Adrenal gland (tissue), 9 donors: ENCODE measurements at regions not wholly inside any gene's neighbourhood (a gene's known extent, or its start where the extent isn't known, plus 50 kb on each side); places are given as distances from the start of the nearest gene placed in this dataset.

Experiments
- DNase-seq, 7 donors: peaks; one replicate each; pipeline ENCODE4 v3.0.0-alpha.2; 2019 to 2020
- H3K27ac ChIP-seq, 5 donors: fragments of 200-600 bp; sonication (generic) in 4 of 5; 1 replicate in 3 of 5; 2 replicates in 2 of 5; pipeline versions ENCODE4 v1.5.1 to v1.8.0; 2016 to 2020; ENCODE audit warnings: mild to moderate bottlenecking in 1 of 5
- H3K27me3 ChIP-seq: fragments of 200-600 bp; 2 replicates; pipeline ENCODE4 v1.8.0; 2021
- H3K36me3 ChIP-seq, 2 donors: fragments of 200-600 bp; replicated peaks in 1 of 2; 1 replicate in 1 of 2; 2 replicates in 1 of 2; pipeline versions ENCODE4 v1.5.1 to v1.8.0; 2018 to 2022
- H3K4me1 ChIP-seq, 2 donors: fragments of 200-600 bp; replicated peaks in 1 of 2; 1 replicate in 1 of 2; 2 replicates in 1 of 2; pipeline versions ENCODE4 v1.5.1 to v1.8.0; 2018 to 2021
- H3K4me3 ChIP-seq, 4 donors: fragments of 200-600 bp; sonication (generic) in 3 of 4; one replicate each; pipeline ENCODE4 v1.5.1; 2016 to 2018
- H3K9me3 ChIP-seq, 3 donors: fragments of 200-600 bp; sonication (generic) in 1 of 3; replicated peaks in 1 of 3; 1 replicate in 2 of 3; 2 replicates in 1 of 3; pipeline versions ENCODE4 v1.5.1 to v1.8.0; 2016 to 2021
- CTCF ChIP-seq, 6 experiments: fragments of 450-650 bp in 4 of 6; fragments of 200-600 bp in 2 of 6; sonication (generic) in 1 of 6; IDR thresholded peaks; 1 replicate in 5 of 6; 2 replicates in 1 of 6; pipeline versions ENCODE4 v1.5.1 to v1.8.0; 2016 to 2021; ENCODE audit warnings: antibody characterized with exemption in 6 of 6, mild to moderate bottlenecking in 2 of 6, moderate library complexity in 1 of 6
- POLR2A ChIP-seq, 2 donors: fragments of 450-650 bp; IDR thresholded peaks; one replicate each; pipeline ENCODE4 v1.6.1; 2017; ENCODE audit warnings: antibody characterized with exemption in 2 of 2, mild to moderate bottlenecking in 2 of 2, moderate library complexity in 1 of 2
- WGBS, 4 donors: extraction: QIAGEN DNeasy Blood & Tissue Kit in 2 of 4; methylation state at CpG; one replicate each; pipeline versions ENCODE4 v1.1.5 to v1.1.7; 2013 to 2017; 5-methylcytosine and 5-hydroxymethylcytosine counted together
- intact Hi-C, 2 donors: fragments of 100-400 bp; cut with DNase I; formaldehyde crosslinking; loops; one replicate each; pipeline versions ENCODE4 v1.14.1 to v1.15.0; 2022 to 2023
- donor health status: healthy with polysubstance abuse.
- donor health status: Bipolar disorder and iron deficiency.
- donor health status: DM: yes; HTN: yes; CAD: no.
- donor health status: DM: no; HTN: no; CAD: no.
- donor health status: DM: no; HTN: no; CAD: no.

- no peaks in the 10 kb centered on the region for H3K27me3 ChIP-seq
- no peak for DNase-seq
- intact Hi-C loops, result no loop called here
- H3K36me3 ChIP-seq, result no peaks in the 10 kb centered on the region
- no peaks in the 10 kb centered on the region for H3K4me1 ChIP-seq
- TF ChIP-seq POLR2A (IDR thresholded peaks at IDR 0.05), result no peak
- no peak for TF ChIP-seq CTCF (IDR thresholded peaks at IDR 0.05)
- no peak overlapping the region for H3K4me3 ChIP-seq
- no peaks in the 10 kb centered on the region for H3K9me3 ChIP-seq
- 74 to 82% (median 77%) methylated on average over 3 of the region's 3 CpGs for WGBS, 4 donors
- no peak overlapping the region for H3K27ac ChIP-seq
Observed at GRCh38 chr10:9654261-9654660, 1363.4 kb upstream of the CELF2 start.

- H3K27ac ChIP-seq, result no peak overlapping the region
- H3K4me1 ChIP-seq, result no peaks in the 10 kb centered on the region
- H3K9me3 ChIP-seq, result no peaks in the 10 kb centered on the region
- no peak for TF ChIP-seq POLR2A (IDR thresholded peaks at IDR 0.05)
- no peak for TF ChIP-seq CTCF (IDR thresholded peaks at IDR 0.05)
- H3K27me3 ChIP-seq, result no peaks in the 10 kb centered on the region
- DNase-seq, result no peak
- H3K36me3 ChIP-seq, result no peaks in the 10 kb centered on the region
- intact Hi-C loops, result no loop called here
- no peak overlapping the region for H3K4me3 ChIP-seq
Observed at GRCh38 chr10:9656386-9656785, 1361.3 kb upstream of the CELF2 start.

GRCh38 chr10:9656996-9657395, 1360.7 kb upstream of the CELF2 start:
- Histone ChIP-seq H3K4me1 (no peaks in the 10 kb centered on the region), H3K4me3 (no peak overlapping the region), H3K9me3 (no peaks in the 10 kb centered on the region), H3K27ac (no peak overlapping the region), H3K36me3 (no peaks in the 10 kb centered on the region), H3K27me3 (no peaks in the 10 kb centered on the region)
- DNase-seq, result no peak
- no peak for TF ChIP-seq POLR2A (IDR thresholded peaks at IDR 0.05)
- TF ChIP-seq CTCF (IDR thresholded peaks at IDR 0.05), result no peak
- intact Hi-C loops, result no loop called here
- 37 to 74% (median 50%) methylated on average over 1 of the region's 1 CpG for WGBS, 4 donors

GRCh38 chr10:9657530-9657929, 1360.1 kb upstream of the CELF2 start:
- WGBS, 4 donors, result 48 to 74% (median 61%) methylated on average over 2 of the region's 2 CpGs
- H3K27me3 ChIP-seq, result no peaks in the 10 kb centered on the region
- H3K9me3 ChIP-seq, result no peaks in the 10 kb centered on the region
- no peak overlapping the region for H3K27ac ChIP-seq
- no peaks in the 10 kb centered on the region for H3K36me3 ChIP-seq
- TF ChIP-seq CTCF (IDR thresholded peaks at IDR 0.05) (no peak), POLR2A (IDR thresholded peaks at IDR 0.05) (no peak)
- no peak for DNase-seq
- no peaks in the 10 kb centered on the region for H3K4me1 ChIP-seq
- H3K4me3 ChIP-seq, result no peak overlapping the region
- intact Hi-C loops, result no loop called here
